HL-60/S4 treated with phorbol 12-myristate 13-acetate at 8.2 ng/mL for 4 days and 3 days (cell line): ENCODE measurements at regions not wholly inside any gene's neighbourhood (a gene's known extent, or its start where the extent isn't known, plus 50 kb on each side); places are given as distances from the start of the nearest gene placed in this dataset.

Experiments
- in situ Hi-C: fragments of 300-500 bp; cut with MboI; formaldehyde crosslinking; loops from 2 replicates; pipeline ENCODE4 v1.15.0; 2022; ENCODE audit warnings: low sequenced_read_pairs

- in situ Hi-C loops = no loop called here
Measured at GRCh38 chr1:14476170-14476955, 122.1 kb upstream of the KAZN start.

GRCh38 chr1:14478120-14478519 lies 120.4 kb upstream of the KAZN start:
- in situ Hi-C loops = no loop called here

- in situ Hi-C loops = no loop called here
Measured at GRCh38 chr1:14479865-14480264, 118.6 kb upstream of the KAZN start.

DNA sequence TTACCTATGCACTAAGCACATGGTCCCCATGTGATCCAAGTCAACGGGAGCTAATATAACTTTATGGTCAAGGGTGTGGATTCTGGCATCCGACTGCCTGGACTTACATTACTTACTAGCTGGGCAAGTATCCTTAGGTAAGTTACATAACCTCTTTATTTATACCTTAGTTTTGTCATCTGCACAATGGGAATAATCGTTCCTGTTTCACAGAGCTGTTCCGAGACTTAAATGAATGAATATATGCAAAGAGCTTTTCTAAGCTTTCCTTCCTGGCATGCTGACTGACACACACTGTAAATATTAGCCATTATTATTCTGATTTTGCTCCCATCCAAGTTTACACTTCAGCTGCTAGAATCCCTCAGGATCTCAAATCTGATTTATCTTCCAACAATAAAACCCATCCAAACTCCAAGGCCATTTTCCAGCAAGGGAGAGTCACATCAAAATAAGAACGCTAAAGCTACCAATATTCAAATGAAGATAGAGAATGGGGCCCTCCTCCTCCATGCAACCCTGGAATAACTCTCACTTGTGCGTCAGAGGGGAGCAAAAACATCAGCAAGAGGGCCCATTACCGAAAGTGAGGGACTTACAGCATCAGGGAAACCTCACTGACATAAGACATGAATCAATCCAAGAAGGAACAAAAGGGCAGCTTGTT lies 115.6 kb upstream of the KAZN start:
- in situ Hi-C loops = no loop called here

GRCh38 chr1:14485285-14485684 lies 113.2 kb upstream of the KAZN start:
- in situ Hi-C loops = no loop called here

GRCh38 chr1:14486401-14487201 lies 111.9 kb upstream of the KAZN start:
- in situ Hi-C loops = no loop called here

DNA sequence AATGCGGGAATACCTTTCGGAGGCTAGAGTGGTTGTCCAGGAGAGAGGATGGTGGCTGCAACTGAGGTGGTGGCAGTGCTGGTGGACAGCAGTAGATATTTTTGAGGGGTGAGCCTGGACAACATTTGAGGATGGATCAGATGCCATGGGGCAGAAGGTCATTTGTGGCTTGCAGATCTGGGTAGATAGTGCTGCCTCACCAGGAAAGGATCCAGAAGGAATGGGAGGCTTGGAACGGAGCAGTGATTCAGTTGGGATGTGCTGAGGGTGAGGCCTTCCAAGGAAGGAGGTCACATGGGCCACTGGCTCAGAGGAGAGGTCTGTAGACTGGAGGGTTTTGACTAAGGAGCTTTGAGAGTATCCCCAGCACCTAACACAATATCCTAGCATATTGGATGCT lies 110.8 kb upstream of the KAZN start:
- in situ Hi-C loops = no loop called here

DNA sequence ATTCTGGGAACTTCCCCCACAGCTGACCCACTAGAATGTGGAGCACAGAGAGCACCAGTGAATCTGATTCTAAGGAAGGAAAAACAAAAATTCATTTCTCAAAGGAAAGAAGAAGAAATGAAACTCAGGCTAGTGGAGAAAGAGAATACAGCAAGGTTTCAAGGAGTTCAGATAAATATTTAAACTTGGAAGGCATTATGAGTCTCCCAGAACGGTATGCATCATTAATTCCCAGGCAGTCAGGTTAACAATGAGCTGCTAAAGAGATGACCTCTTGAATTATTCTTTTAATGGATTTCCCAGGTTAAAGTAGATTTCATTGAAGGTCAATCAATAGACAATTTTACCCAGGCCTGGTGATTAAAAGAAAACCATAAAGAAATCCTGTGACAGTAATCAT lies 103.6 kb upstream of the KAZN start:
- in situ Hi-C loops = no loop called here

- in situ Hi-C loops = no loop called here
Measured at GRCh38 chr1:14495381-14495780, 103.1 kb upstream of the KAZN start.

DNA sequence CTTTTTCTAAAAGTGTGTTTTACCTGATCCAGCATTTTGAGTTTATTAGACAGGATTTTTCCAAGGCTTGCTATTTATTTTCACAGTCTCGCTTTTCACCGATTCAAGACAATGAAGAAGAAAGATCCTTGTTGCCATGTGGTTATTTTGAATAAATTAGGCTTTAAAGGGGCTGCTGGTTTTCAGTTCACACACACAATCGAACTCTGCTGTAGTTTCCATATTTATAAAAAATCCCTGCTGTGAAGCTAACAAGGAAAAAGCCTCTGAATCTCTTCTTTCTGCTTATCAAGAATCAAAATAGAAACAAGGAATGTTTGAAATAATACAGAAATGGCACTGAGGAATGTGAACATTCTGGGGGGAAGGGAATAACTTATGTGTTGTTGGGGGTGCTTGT lies 102.5 kb upstream of the KAZN start:
- in situ Hi-C loops = no loop called here

- in situ Hi-C loops = no loop called here
Measured at GRCh38 chr1:14498839-14499238, 99.6 kb upstream of the KAZN start.

- in situ Hi-C loops = no loop called here
Measured at GRCh38 chr1:14499312-14500040, 99.0 kb upstream of the KAZN start.

DNA sequence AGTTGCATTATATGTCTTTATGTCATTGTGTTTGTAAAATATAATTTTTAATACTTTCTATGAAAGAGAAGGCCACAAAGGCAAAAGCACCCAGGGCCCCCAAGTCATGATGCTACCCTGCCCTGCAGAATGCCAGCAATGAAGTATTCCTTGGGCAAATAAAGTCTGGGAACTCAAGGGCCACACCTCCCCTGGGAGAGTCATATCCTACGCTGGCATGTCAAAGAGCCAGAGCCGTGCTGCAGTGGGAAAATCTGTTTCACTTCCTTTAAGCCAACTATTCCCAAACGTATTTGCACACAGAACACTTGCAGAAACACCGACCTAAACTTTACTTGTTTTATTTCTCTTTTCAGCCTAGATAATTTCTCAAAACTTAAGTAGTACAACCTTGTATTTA lies 98.4 kb upstream of the KAZN start:
- in situ Hi-C loops = no loop called here

GRCh38 chr1:14500912-14501311 lies 97.6 kb upstream of the KAZN start:
- in situ Hi-C loops = no loop called here

DNA sequence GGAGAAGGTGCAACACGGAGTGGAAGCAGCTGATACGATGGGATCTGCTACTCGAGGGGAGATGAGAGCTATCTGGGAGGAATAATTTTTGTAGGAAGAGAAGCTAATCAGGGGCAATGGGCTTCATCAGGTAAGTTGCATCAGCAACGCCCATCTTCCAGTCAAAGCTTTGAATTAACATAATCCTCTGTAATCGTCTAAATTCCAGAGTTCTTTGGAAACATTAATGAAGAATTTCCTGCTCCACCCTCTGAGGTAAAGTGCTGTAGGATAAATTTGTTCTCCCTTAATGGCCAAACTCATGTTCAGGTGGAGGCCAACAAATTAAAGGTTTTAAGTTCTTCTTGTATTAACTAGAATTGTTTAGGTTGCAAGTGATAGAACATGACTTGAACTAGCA lies 94.0 kb upstream of the KAZN start:
- in situ Hi-C loops = no loop called here

DNA sequence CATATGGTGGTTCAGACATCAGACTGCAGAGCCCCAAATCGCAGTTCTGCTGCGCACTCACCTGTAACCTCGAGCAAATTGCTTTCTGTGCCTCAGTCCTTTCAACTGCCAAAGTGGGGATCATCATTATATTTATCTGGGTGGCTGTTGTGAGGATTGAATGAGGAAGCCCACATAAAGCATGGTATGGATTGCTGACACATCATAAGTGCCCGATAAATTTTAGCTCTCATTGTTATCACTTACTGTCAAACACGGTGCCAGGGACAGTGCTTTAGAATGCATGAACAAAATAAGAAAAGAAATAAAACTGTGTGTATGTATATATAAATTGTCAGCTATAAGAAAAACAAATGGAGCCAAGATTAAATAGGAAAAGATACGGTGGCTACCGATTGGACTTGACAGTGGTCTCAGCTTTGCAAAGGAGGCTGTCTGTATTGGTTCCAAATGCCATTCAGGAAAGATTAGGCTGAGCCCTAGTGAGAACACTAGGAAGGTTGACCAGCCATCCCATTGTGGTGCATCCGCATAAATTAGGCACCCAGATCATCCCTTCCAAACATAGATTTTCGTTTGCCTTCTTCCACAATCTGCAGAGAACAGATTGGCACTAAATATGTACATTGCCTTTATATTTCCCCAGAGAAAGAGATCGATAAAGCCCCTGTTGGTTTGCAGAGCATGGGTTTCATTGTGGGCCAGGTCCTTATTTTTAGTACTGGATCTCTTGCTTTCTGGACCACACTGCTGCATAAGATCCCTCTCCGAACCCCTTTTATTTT lies 91.8 kb upstream of the KAZN start:
- in situ Hi-C loops = no loop called here

DNA sequence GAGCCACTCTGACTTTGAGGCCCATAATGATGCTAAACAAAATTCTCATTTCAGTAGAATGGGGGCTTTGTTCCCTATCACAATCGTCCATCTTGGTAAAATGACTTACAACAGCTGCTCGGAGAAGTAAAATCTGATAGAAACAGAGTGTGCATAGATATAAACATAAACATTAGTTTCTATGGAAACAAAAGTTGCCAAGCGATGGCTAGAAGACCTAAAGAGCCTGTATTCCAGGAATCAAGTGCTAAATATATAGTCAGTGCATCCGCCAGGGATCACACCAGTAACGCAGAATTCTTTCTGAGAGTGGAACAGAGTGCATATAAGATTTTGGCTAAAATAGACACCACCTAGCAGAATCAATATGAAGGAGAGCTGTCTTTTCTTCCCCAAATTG lies 91.2 kb upstream of the KAZN start:
- in situ Hi-C loops = no loop called here

DNA sequence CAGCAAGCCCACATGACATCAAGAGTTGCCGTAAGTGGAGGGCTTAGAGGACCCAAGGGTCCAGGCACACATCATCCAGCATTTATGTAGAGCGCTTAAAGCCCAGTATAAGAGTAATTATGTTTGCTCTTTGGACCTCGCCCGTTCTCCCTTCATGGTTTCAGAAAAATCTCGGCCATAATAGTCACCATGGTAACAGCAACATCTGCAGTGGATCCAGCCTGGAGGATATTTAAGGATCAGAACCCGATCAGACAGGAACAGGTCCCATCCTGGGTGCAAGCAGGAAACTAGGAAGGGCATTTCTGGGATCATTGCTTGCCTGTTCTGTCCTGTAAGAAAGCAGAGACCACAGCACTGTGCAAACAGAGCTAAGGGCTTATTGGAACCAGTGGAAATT lies 89.9 kb upstream of the KAZN start:
- in situ Hi-C loops = no loop called here

- in situ Hi-C loops = no loop called here
Measured at GRCh38 chr1:14511166-14511680, 87.3 kb upstream of the KAZN start.
